Mammary epithelial cell (primary cell): ENCODE measurements at regions not wholly inside any gene's neighbourhood (a gene's known extent, or its start where the extent isn't known, plus 50 kb on each side); places are given as distances from the start of the nearest gene placed in this dataset.

Source experiments
- EZH2 ChIP-seq: IDR thresholded peaks from 2 replicates; pipeline ENCODE4 v1.6.1; 2012; ENCODE audit warnings: low read length, inconsistent platforms, borderline replicate concordance
- TF ChIP-seq, protein P1 (sequence below), 2 donors: IDR thresholded peaks in 1 of 2; conservative IDR thresholded peaks in 1 of 2; 2 replicates each; pipeline ENCODE4 v1.5.1; 2011 to 2012; ENCODE audit warnings: inconsistent platforms in 2 of 2, low read length in 2 of 2, mild to moderate bottlenecking in 2 of 2, control low read depth in 1 of 2, low read depth in 1 of 2; ENCODE audit not compliant: insufficient read depth in 1 of 2; ENCODE audit errors: extremely low read depth in 1 of 2

DNA sequence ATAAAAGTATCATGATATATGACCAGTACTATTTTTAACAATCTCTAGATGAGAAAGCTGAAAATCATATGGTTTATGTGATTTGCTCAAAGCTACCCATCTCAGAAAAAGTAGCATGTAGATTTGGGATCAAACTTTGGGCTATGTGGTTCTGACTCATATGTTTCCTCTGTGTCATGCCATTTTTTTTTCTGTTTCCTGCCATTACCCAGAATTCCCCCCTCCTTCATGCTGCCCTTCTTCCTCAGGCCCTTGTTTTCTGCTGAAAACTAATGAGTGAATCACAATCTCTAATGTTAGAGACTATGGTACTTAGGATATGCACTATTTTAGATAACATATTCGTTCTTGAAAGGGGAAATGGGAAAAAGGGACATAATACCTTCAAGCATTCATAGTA lies 80.7 kb downstream of the JRKL start:
- TF ChIP-seq, protein P1, sequence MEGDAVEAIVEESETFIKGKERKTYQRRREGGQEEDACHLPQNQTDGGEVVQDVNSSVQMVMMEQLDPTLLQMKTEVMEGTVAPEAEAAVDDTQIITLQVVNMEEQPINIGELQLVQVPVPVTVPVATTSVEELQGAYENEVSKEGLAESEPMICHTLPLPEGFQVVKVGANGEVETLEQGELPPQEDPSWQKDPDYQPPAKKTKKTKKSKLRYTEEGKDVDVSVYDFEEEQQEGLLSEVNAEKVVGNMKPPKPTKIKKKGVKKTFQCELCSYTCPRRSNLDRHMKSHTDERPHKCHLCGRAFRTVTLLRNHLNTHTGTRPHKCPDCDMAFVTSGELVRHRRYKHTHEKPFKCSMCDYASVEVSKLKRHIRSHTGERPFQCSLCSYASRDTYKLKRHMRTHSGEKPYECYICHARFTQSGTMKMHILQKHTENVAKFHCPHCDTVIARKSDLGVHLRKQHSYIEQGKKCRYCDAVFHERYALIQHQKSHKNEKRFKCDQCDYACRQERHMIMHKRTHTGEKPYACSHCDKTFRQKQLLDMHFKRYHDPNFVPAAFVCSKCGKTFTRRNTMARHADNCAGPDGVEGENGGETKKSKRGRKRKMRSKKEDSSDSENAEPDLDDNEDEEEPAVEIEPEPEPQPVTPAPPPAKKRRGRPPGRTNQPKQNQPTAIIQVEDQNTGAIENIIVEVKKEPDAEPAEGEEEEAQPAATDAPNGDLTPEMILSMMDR (conservative IDR thresholded peaks at IDR 0.05 in 1 of 2, IDR thresholded peaks at IDR 0.05 in 1 of 2; ENCODE audit: extremely low read depth in 1 of 2, insufficient read depth in 1 of 2, low read depth in 1 of 2, low read length in 2 of 2) = no peak
- no peak for TF ChIP-seq EZH2
